ENCODE measurements at regions not wholly inside any gene's neighbourhood (a gene's known extent, or its start where the extent isn't known, plus 50 kb on each side); places are given as distances from the start of the nearest gene placed in this dataset.

DNA sequence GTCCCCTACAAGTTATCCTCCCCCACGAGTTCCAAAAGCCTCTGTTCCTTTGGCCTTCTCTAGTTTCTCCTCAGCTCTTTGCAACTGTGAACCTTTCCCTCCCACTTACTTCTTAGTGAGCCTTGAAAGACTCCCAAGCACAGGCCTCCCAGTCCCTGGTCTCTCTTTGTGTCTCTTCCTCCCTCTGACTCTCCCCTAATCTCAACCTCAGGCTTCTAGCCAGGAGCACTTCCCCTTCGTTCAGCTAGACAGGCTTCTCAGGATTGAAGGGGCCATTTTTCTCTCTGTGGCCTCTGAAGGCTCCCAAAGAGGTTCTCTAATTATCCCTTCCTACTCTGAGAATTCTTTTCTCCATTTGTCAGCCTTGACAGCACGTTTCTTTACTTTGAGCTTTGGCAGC lies 50.2 kb upstream of the PHYHIPL start:
- 41 to 53% methylated on average over 3 of the region's 3 CpGs for WGBS, 2 donors
- no peak overlapping the region for H3K4me3 ChIP-seq (replicated peaks in 1 of 3)
- no peaks in the 10 kb centered on the region for H3K27me3 ChIP-seq
- TF ChIP-seq POLR2A (IDR thresholded peaks at IDR 0.05): no peak
- TF ChIP-seq, protein P1, sequence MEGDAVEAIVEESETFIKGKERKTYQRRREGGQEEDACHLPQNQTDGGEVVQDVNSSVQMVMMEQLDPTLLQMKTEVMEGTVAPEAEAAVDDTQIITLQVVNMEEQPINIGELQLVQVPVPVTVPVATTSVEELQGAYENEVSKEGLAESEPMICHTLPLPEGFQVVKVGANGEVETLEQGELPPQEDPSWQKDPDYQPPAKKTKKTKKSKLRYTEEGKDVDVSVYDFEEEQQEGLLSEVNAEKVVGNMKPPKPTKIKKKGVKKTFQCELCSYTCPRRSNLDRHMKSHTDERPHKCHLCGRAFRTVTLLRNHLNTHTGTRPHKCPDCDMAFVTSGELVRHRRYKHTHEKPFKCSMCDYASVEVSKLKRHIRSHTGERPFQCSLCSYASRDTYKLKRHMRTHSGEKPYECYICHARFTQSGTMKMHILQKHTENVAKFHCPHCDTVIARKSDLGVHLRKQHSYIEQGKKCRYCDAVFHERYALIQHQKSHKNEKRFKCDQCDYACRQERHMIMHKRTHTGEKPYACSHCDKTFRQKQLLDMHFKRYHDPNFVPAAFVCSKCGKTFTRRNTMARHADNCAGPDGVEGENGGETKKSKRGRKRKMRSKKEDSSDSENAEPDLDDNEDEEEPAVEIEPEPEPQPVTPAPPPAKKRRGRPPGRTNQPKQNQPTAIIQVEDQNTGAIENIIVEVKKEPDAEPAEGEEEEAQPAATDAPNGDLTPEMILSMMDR (IDR thresholded peaks at IDR 0.05): no peak
- H3K4me1 ChIP-seq: no peaks in the 10 kb centered on the region
- no peaks in the 10 kb centered on the region for H3K36me3 ChIP-seq
- no peaks in the 10 kb centered on the region for H3K9me3 ChIP-seq
- intact Hi-C loops (cut with DNase I): no loop called here
- DNase-seq: no peak
- H3K27ac ChIP-seq: no peak overlapping the region
